ENCODE measurements at regions not wholly inside any gene's neighbourhood (a gene's known extent, or its start where the extent isn't known, plus 50 kb on each side); places are given as distances from the start of the nearest gene placed in this dataset.

GRCh38 chr2:121129692-121130091, 155.3 kb downstream of the TFCP2L1 start:
- no peak overlapping the region for H3K27ac Mint-ChIP-seq
- no peaks in the 10 kb centered on the region for H3K9me3 Mint-ChIP-seq
- H3K27me3 ChIP-seq (ENCODE audit: control insufficient read depth in 2 of 2, insufficient read depth in 2 of 2, low read length in 2 of 2) = peaks cover 0 to 2% of the 10 kb centered on the region in 2 donors
- ATAC-seq = no peak
- H3K4me3 Mint-ChIP-seq = no peak overlapping the region
- ChIA-PET POLR2A (no interaction called here), CTCF (no interaction called here)
- peaks cover 0 to 3% (median 0%) of the 10 kb centered on the region in 7 donors for H3K4me1 Mint-ChIP-seq
- H3K4me3 ChIP-seq (ENCODE audit: low read length) = no peak overlapping the region
- peaks cover 0 to 4% (median 0%) of the 10 kb centered on the region in 5 donors for H3K36me3 Mint-ChIP-seq
- DNase-seq = no peak
- no peaks in the 10 kb centered on the region for H3K4me1 ChIP-seq (ENCODE audit: control insufficient read depth in 2 of 2, insufficient read depth in 2 of 2, low read length in 2 of 2)
- no peaks in the 10 kb centered on the region for H3K9me3 ChIP-seq (ENCODE audit: control insufficient read depth in 2 of 3, low read length in 3 of 3)
- no peaks in the 10 kb centered on the region for H3K36me3 ChIP-seq (ENCODE audit: control insufficient read depth in 2 of 3, insufficient read depth in 3 of 3, low read length in 3 of 3)
- peaks cover 0 to 15% (median 0%) of the 10 kb centered on the region in 5 donors for H3K27me3 Mint-ChIP-seq
- intact Hi-C loops (cut with micrococcal nuclease) = no loop called here
- no peak overlapping the region for H3K27ac ChIP-seq (ENCODE audit: low read depth, low read length)

- no peak for DNase-seq
- peaks cover 0 to 2% of the 10 kb centered on the region in 2 donors for H3K27me3 ChIP-seq (ENCODE audit: control insufficient read depth in 2 of 2, insufficient read depth in 2 of 2, low read length in 2 of 2)
- H3K4me1 ChIP-seq (ENCODE audit: control insufficient read depth in 2 of 2, insufficient read depth in 2 of 2, low read length in 2 of 2) = no peaks in the 10 kb centered on the region
- intact Hi-C loops (cut with micrococcal nuclease) = no loop called here
- H3K4me3 Mint-ChIP-seq = no peak overlapping the region
- peaks cover 0 to 4% (median 0%) of the 10 kb centered on the region in 5 donors for H3K36me3 Mint-ChIP-seq
- H3K27me3 Mint-ChIP-seq = peaks cover 0 to 18% (median 0%) of the 10 kb centered on the region in 5 donors
- no peak overlapping the region for H3K27ac Mint-ChIP-seq
- no peaks in the 10 kb centered on the region for H3K9me3 ChIP-seq (ENCODE audit: control insufficient read depth in 2 of 3, low read length in 3 of 3)
- CTCF ChIA-PET = no interaction called here
- POLR2A ChIA-PET = no interaction called here
- H3K27ac ChIP-seq (ENCODE audit: low read depth, low read length) = no peak overlapping the region
- H3K9me3 Mint-ChIP-seq = no peaks in the 10 kb centered on the region
- peaks cover 0 to 3% (median 0%) of the 10 kb centered on the region in 7 donors for H3K4me1 Mint-ChIP-seq
- no peaks in the 10 kb centered on the region for H3K36me3 ChIP-seq (ENCODE audit: control insufficient read depth in 2 of 3, insufficient read depth in 3 of 3, low read length in 3 of 3)
- no peak for ATAC-seq
- H3K4me3 ChIP-seq (ENCODE audit: low read length) = no peak overlapping the region
These were observed 154.6 kb downstream of the TFCP2L1 start for GRCh38 chr2:121130301-121130850.

- POLR2A ChIA-PET = no interaction called here
- CTCF ChIA-PET = no interaction called here
- Histone ChIP-seq H3K36me3 (ENCODE audit: control insufficient read depth in 2 of 3, insufficient read depth in 3 of 3, low read length in 3 of 3) (no peaks in the 10 kb centered on the region), H3K27me3 (ENCODE audit: control insufficient read depth in 2 of 2, insufficient read depth in 2 of 2, low read length in 2 of 2) (peaks cover 0 to 2% of the 10 kb centered on the region in 2 donors), H3K9me3 (ENCODE audit: control insufficient read depth in 2 of 3, low read length in 3 of 3) (no peaks in the 10 kb centered on the region), H3K4me1 (ENCODE audit: control insufficient read depth in 2 of 2, insufficient read depth in 2 of 2, low read length in 2 of 2) (no peaks in the 10 kb centered on the region), H3K27ac (ENCODE audit: low read depth, low read length) (no peak overlapping the region), H3K4me3 (ENCODE audit: low read length) (no peak overlapping the region)
- no peaks in the 10 kb centered on the region for H3K9me3 Mint-ChIP-seq
- peaks cover 0 to 3% (median 0%) of the 10 kb centered on the region in 7 donors for H3K4me1 Mint-ChIP-seq
- intact Hi-C loops (cut with micrococcal nuclease) = no loop called here
- ATAC-seq = no peak
- no peak overlapping the region for H3K4me3 Mint-ChIP-seq
- H3K36me3 Mint-ChIP-seq = peaks cover 0 to 4% (median 0%) of the 10 kb centered on the region in 5 donors
- no peak overlapping the region for H3K27ac Mint-ChIP-seq
- no peak for DNase-seq
- peaks cover 0 to 18% (median 4%) of the 10 kb centered on the region in 5 donors for H3K27me3 Mint-ChIP-seq
These were observed 153.6 kb downstream of the TFCP2L1 start for GRCh38 chr2:121131375-121131774.

GRCh38 chr2:121132054-121132761, 152.8 kb downstream of the TFCP2L1 start:
- Mint-ChIP-seq H3K36me3 (peaks cover 0 to 4% (median 0%) of the 10 kb centered on the region in 5 donors), H3K4me3 (no peak overlapping the region), H3K27me3 (peaks cover 0 to 18% (median 4%) of the 10 kb centered on the region in 5 donors), H3K27ac (no peak overlapping the region), H3K9me3 (no peaks in the 10 kb centered on the region), H3K4me1 (peaks cover 0 to 3% (median 0%) of the 10 kb centered on the region in 7 donors)
- ChIA-PET POLR2A (no interaction called here), CTCF (no interaction called here)
- no peak for DNase-seq
- H3K4me1 ChIP-seq (ENCODE audit: control insufficient read depth in 2 of 2, insufficient read depth in 2 of 2, low read length in 2 of 2) = no peaks in the 10 kb centered on the region
- ATAC-seq = no peak
- H3K27me3 ChIP-seq (ENCODE audit: control insufficient read depth in 2 of 2, insufficient read depth in 2 of 2, low read length in 2 of 2) = peaks cover 0 to 1% of the 10 kb centered on the region in 2 donors
- no peaks in the 10 kb centered on the region for H3K9me3 ChIP-seq (ENCODE audit: control insufficient read depth in 2 of 3, low read length in 3 of 3)
- no peaks in the 10 kb centered on the region for H3K36me3 ChIP-seq (ENCODE audit: control insufficient read depth in 2 of 3, insufficient read depth in 3 of 3, low read length in 3 of 3)
- intact Hi-C loops (cut with micrococcal nuclease) = no loop called here
- no peak overlapping the region for H3K4me3 ChIP-seq (ENCODE audit: low read length)
- no peak overlapping the region for H3K27ac ChIP-seq (ENCODE audit: low read depth, low read length)

- intact Hi-C loops (cut with micrococcal nuclease) = no loop called here
- Mint-ChIP-seq H3K4me3 (no peak overlapping the region), H3K9me3 (no peaks in the 10 kb centered on the region), H3K27ac (no peak overlapping the region), H3K36me3 (peaks cover 0 to 4% (median 0%) of the 10 kb centered on the region in 5 donors), H3K27me3 (peaks cover 0 to 18% (median 4%) of the 10 kb centered on the region in 5 donors), H3K4me1 (peaks cover 0 to 3% (median 0%) of the 10 kb centered on the region in 7 donors)
- DNase-seq = no peak
- Histone ChIP-seq H3K4me3 (ENCODE audit: low read length) (no peak overlapping the region), H3K9me3 (ENCODE audit: control insufficient read depth in 2 of 3, low read length in 3 of 3) (no peaks in the 10 kb centered on the region), H3K36me3 (ENCODE audit: control insufficient read depth in 2 of 3, insufficient read depth in 3 of 3, low read length in 3 of 3) (no peaks in the 10 kb centered on the region), H3K4me1 (ENCODE audit: control insufficient read depth in 2 of 2, insufficient read depth in 2 of 2, low read length in 2 of 2) (no peaks in the 10 kb centered on the region), H3K27me3 (ENCODE audit: control insufficient read depth in 2 of 2, insufficient read depth in 2 of 2, low read length in 2 of 2) (no peaks in the 10 kb centered on the region), H3K27ac (ENCODE audit: low read depth, low read length) (no peak overlapping the region)
- POLR2A ChIA-PET = no interaction called here
- ATAC-seq = no peak
- CTCF ChIA-PET = no interaction called here
These were observed 152.3 kb downstream of the TFCP2L1 start for GRCh38 chr2:121132762-121133107.

- peaks cover 0 to 18% (median 5%) of the 10 kb centered on the region in 5 donors for H3K27me3 Mint-ChIP-seq
- H3K9me3 Mint-ChIP-seq = no peaks in the 10 kb centered on the region
These were observed 151.3 kb downstream of the TFCP2L1 start for GRCh38 chr2:121133551-121134319.

More at GRCh38 chr2:121133551-121134319, 151.3 kb downstream of the TFCP2L1 start:
- ATAC-seq = no peak
- Histone ChIP-seq H3K4me3 (ENCODE audit: low read length) (no peak overlapping the region), H3K9me3 (ENCODE audit: control insufficient read depth in 2 of 3, low read length in 3 of 3) (no peaks in the 10 kb centered on the region), H3K27ac (ENCODE audit: low read depth, low read length) (no peak overlapping the region), H3K36me3 (ENCODE audit: control insufficient read depth in 2 of 3, insufficient read depth in 3 of 3, low read length in 3 of 3) (no peaks in the 10 kb centered on the region), H3K4me1 (ENCODE audit: control insufficient read depth in 2 of 2, insufficient read depth in 2 of 2, low read length in 2 of 2) (no peaks in the 10 kb centered on the region), H3K27me3 (ENCODE audit: control insufficient read depth in 2 of 2, insufficient read depth in 2 of 2, low read length in 2 of 2) (no peaks in the 10 kb centered on the region)
- Mint-ChIP-seq H3K27ac (no peak overlapping the region), H3K36me3 (peaks cover 0 to 4% (median 0%) of the 10 kb centered on the region in 5 donors), H3K4me1 (peaks cover 0 to under 1% (median 0%) of the 10 kb centered on the region in 7 donors), H3K4me3 (no peak overlapping the region)
- intact Hi-C loops (cut with micrococcal nuclease) = no loop called here
- POLR2A ChIA-PET = no interaction called here
- DNase-seq = no peak
- CTCF ChIA-PET = no interaction called here

All from naive thymus-derived CD4-positive, alpha-beta T cell (primary cell).